ENCODE measurements at regions not wholly inside any gene's neighbourhood (a gene's known extent, or its start where the extent isn't known, plus 50 kb on each side); places are given as distances from the start of the nearest gene placed in this dataset.

DNA sequence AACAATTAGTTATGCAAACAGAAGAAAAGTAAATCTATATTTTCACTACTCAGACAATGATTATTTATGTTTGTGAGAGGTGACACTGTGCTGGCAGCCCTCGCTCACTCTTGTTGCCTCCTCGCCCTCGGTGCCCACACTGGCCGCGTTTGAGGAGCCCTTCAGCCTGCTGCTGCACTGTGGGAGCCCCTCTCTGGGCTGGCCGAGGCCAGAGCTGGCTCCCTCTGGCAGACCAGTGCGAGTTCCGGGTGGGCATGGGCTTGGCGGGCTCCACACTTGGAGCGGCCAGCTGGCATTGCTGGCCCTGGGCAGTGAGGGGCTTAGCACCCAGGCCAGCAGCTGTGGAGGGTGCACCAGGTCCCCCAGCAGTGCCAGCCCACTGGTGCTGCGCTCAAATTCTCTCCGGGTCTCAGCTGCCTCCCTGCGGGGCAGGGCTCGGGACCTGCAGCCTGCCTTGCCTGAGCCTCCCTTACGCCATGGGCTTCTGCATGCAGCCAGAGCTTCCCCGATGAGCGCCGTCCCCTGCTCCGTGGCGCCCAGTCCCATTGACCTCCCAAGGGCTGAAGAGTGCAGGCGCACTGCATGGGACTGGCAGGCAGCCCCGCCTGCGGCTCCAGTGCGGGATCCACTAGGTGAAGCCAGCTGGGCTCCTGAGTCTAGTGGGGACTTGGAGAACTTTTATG, 902.6 kb downstream of the PDHA2 start:
- Mint-ChIP-seq H3K36me3 (ENCODE audit: low read depth) (no peaks in the 10 kb centered on the region), H3K4me1 (no peaks in the 10 kb centered on the region), H3K9me3 (peaks cover 27% of the 10 kb centered on the region), H3K27ac (no peak overlapping the region), H3K4me3 (no peak overlapping the region), H3K27me3 (ENCODE audit: low read depth, poor library complexity) (no peaks in the 10 kb centered on the region)
- no peak for DNase-seq
- TF ChIP-seq, protein P1, sequence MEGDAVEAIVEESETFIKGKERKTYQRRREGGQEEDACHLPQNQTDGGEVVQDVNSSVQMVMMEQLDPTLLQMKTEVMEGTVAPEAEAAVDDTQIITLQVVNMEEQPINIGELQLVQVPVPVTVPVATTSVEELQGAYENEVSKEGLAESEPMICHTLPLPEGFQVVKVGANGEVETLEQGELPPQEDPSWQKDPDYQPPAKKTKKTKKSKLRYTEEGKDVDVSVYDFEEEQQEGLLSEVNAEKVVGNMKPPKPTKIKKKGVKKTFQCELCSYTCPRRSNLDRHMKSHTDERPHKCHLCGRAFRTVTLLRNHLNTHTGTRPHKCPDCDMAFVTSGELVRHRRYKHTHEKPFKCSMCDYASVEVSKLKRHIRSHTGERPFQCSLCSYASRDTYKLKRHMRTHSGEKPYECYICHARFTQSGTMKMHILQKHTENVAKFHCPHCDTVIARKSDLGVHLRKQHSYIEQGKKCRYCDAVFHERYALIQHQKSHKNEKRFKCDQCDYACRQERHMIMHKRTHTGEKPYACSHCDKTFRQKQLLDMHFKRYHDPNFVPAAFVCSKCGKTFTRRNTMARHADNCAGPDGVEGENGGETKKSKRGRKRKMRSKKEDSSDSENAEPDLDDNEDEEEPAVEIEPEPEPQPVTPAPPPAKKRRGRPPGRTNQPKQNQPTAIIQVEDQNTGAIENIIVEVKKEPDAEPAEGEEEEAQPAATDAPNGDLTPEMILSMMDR (IDR thresholded peaks at IDR 0.05) = no peak

- no peak for DNase-seq
- Mint-ChIP-seq H3K27ac (no peak overlapping the region), H3K27me3 (ENCODE audit: low read depth, poor library complexity) (no peaks in the 10 kb centered on the region), H3K4me1 (no peaks in the 10 kb centered on the region), H3K36me3 (ENCODE audit: low read depth) (no peaks in the 10 kb centered on the region), H3K9me3 (peaks cover 46% of the 10 kb centered on the region), H3K4me3 (no peak overlapping the region)
- TF ChIP-seq, protein P1 (IDR thresholded peaks at IDR 0.05) = no peak
These were observed 904.8 kb downstream of the PDHA2 start for GRCh38 chr4:96744676-96745075.

DNA sequence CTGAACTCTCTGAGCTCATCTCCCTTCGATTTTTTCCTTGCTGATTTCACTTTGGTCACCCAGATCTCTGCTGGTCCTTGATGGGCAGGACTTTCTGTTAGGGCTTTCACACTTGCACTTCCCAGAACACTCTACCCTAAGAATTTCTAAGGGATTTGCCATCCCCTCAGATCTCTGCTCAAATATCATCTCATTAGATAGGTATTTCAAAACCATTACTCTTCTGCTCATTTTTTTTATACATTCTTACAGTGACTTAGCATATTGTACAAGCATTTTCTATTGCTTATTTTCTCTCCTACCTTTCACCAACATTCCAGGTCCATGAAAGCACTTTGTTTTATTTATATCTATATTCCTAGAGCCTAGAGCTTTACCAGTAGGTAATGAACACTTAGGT, 913.3 kb downstream of the PDHA2 start:
- no peaks in the 10 kb centered on the region for H3K36me3 Mint-ChIP-seq (ENCODE audit: low read depth)
- no peaks in the 10 kb centered on the region for H3K4me1 Mint-ChIP-seq
- H3K27ac Mint-ChIP-seq = no peak overlapping the region
- TF ChIP-seq, protein P1 (IDR thresholded peaks at IDR 0.05) = no peak
- H3K27me3 Mint-ChIP-seq (ENCODE audit: low read depth, poor library complexity) = no peaks in the 10 kb centered on the region
- peaks cover 17% of the 10 kb centered on the region for H3K9me3 Mint-ChIP-seq
- no peak for DNase-seq
- no peak overlapping the region for H3K4me3 Mint-ChIP-seq

- Mint-ChIP-seq H3K4me3 (no peak overlapping the region), H3K9me3 (no peaks in the 10 kb centered on the region), H3K36me3 (ENCODE audit: low read depth) (no peaks in the 10 kb centered on the region), H3K27ac (no peak overlapping the region), H3K27me3 (ENCODE audit: low read depth, poor library complexity) (no peaks in the 10 kb centered on the region), H3K4me1 (no peaks in the 10 kb centered on the region)
- TF ChIP-seq, protein P1 (IDR thresholded peaks at IDR 0.05) = no peak
- no peak for DNase-seq
These were observed 915.9 kb downstream of the PDHA2 start for GRCh38 chr4:96755569-96756484.

GRCh38 chr4:96756584-96756983, 916.7 kb downstream of the PDHA2 start:
- Mint-ChIP-seq H3K36me3 (ENCODE audit: low read depth) (no peaks in the 10 kb centered on the region), H3K27me3 (ENCODE audit: low read depth, poor library complexity) (no peaks in the 10 kb centered on the region), H3K9me3 (no peaks in the 10 kb centered on the region), H3K27ac (no peak overlapping the region), H3K4me3 (no peak overlapping the region), H3K4me1 (no peaks in the 10 kb centered on the region)
- TF ChIP-seq, protein P1 (IDR thresholded peaks at IDR 0.05) = no peak
- DNase-seq = no peak
